ENCODE measurements at regions not wholly inside any gene's neighbourhood (a gene's known extent, or its start where the extent isn't known, plus 50 kb on each side); places are given as distances from the start of the nearest gene placed in this dataset.

GRCh38 chr6:40685862-40686261 lies 98.7 kb upstream of the LRFN2 start:
- TF ChIP-seq CTCF (IDR thresholded peaks at IDR 0.05; ENCODE audit: control insufficient read depth, insufficient read depth, low read depth, low read length, missing control alignments) = no peak
- no peak overlapping the region for H3K4me3 ChIP-seq (ENCODE audit: control insufficient read depth, low read depth, low read length)

GRCh38 chr6:40681622-40682021 lies 94.5 kb upstream of the LRFN2 start:
- no peak for DNase-seq (ENCODE audit: low read depth)
- no peak for TF ChIP-seq CTCF (IDR thresholded peaks at IDR 0.05; ENCODE audit: control insufficient read depth, insufficient read depth, low read depth, low read length, missing control alignments)

More at GRCh38 chr6:40685862-40686261, 98.7 kb upstream of the LRFN2 start:
- DNase-seq (ENCODE audit: low read depth) = no peak

DNA sequence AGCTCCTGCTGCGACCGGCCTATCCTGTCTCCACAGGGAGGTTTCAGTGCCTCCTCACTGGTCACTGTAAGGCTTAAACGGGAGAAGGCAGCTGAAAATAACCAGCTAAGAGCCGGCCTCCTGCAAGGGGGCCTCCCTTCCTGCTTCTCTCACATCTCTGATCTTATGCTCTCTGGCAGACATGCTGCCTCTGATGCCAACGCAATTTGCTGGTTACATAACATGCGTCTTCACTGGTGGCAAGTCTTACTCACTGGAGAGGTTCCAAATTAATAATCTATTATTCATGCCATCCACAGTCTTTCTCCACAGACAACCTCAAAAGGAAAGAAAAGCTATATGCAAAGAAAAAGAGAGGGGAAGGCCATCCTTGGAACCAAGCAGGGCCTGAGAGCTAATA lies 91.8 kb upstream of the LRFN2 start:
- H3K4me3 ChIP-seq (ENCODE audit: control insufficient read depth, low read depth, low read length) = no peak overlapping the region
- no peak for DNase-seq (ENCODE audit: low read depth)
- TF ChIP-seq CTCF (IDR thresholded peaks at IDR 0.05; ENCODE audit: control insufficient read depth, insufficient read depth, low read depth, low read length, missing control alignments) = no peak

More at GRCh38 chr6:40681622-40682021, 94.5 kb upstream of the LRFN2 start:
- no peak overlapping the region for H3K4me3 ChIP-seq (ENCODE audit: control insufficient read depth, low read depth, low read length)

DNA sequence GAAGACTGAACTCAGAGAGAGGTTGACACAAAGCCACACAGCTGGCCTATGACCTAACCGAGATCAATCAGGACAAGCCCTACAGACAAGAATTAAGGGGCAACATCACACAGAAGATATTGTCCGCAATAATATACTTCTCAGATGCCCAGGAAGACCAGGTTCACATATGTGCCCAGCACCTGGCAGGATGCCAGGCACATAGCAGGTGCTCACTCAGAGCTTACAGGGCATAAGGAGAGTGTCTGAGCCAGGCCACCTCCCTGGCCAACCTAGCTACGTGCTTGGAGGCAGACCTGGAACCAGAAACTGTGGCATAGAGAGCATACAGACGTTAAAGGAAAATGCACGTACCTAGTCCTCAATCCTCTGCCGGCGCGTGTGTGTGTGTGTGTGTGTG lies 87.0 kb upstream of the LRFN2 start:
- no peak for DNase-seq (ENCODE audit: low read depth)
- H3K4me3 ChIP-seq (ENCODE audit: control insufficient read depth, low read depth, low read length) = no peak overlapping the region
- no peak for TF ChIP-seq CTCF (IDR thresholded peaks at IDR 0.05; ENCODE audit: control insufficient read depth, insufficient read depth, low read depth, low read length, missing control alignments)

- peak; percentile 21 for TF ChIP-seq CTCF (IDR thresholded peaks at IDR 0.05; ENCODE audit: control insufficient read depth, insufficient read depth, low read depth, low read length, missing control alignments)
- no peak for DNase-seq (ENCODE audit: low read depth)
- no peak overlapping the region for H3K4me3 ChIP-seq (ENCODE audit: control insufficient read depth, low read depth, low read length)
Measured at GRCh38 chr6:40672087-40672486, 84.9 kb upstream of the LRFN2 start.

DNA sequence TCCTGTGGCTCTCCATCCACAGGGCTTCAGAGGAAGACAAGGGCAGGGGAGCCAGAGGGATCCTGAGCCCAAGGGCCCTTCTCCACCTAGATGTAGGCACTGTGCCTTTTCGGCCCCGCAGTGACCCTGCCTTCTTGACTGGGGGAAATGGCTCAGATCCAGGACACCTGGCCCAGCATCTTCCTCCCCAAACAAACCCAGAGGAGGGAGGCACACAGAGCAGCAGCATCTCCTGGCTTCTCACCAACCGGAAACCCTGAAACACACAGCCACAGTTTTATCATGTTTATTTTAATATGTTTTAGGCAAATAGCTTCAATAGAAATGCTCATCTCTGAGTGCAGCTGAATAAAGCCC lies 84.5 kb upstream of the LRFN2 start:
- TF ChIP-seq CTCF (IDR thresholded peaks at IDR 0.05; ENCODE audit: control insufficient read depth, insufficient read depth, low read depth, low read length, missing control alignments) = no peak
- no peak overlapping the region for H3K4me3 ChIP-seq (ENCODE audit: control insufficient read depth, low read depth, low read length)
- no peak for DNase-seq (ENCODE audit: low read depth)

Measured in AG09309 (cell line).